ENCODE measurements at regions not wholly inside any gene's neighbourhood (a gene's known extent, or its start where the extent isn't known, plus 50 kb on each side); places are given as distances from the start of the nearest gene placed in this dataset.

GRCh38 chr18:30234755-30235154, 807.8 kb downstream of the DSC3 start:
- H3K9me3 ChIP-seq (ENCODE audit: control insufficient read depth, low read length), result no peaks in the 10 kb centered on the region
- no peak overlapping the region for H3K4me3 ChIP-seq (ENCODE audit: extremely low read depth, insufficient read depth, low read length, poor library complexity, severe bottlenecking)
- no peaks in the 10 kb centered on the region for H3K4me1 ChIP-seq (ENCODE audit: control insufficient read depth, insufficient read depth, low read length, poor library complexity, severe bottlenecking)
- H3K36me3 ChIP-seq (ENCODE audit: control insufficient read depth, insufficient read depth, low read length), result no peaks in the 10 kb centered on the region
- H3K27ac ChIP-seq (ENCODE audit: low read depth, low read length, severe bottlenecking), result no peak overlapping the region

GRCh38 chr18:30211112-30211511, 831.4 kb downstream of the DSC3 start:
- Histone ChIP-seq H3K4me1 (ENCODE audit: control insufficient read depth, insufficient read depth, low read length, poor library complexity, severe bottlenecking) (no peaks in the 10 kb centered on the region), H3K4me3 (ENCODE audit: extremely low read depth, insufficient read depth, low read length, poor library complexity, severe bottlenecking) (no peak overlapping the region), H3K9me3 (ENCODE audit: control insufficient read depth, low read length) (no peaks in the 10 kb centered on the region), H3K27ac (ENCODE audit: low read depth, low read length, severe bottlenecking) (no peak overlapping the region), H3K36me3 (ENCODE audit: control insufficient read depth, insufficient read depth, low read length) (no peaks in the 10 kb centered on the region)

GRCh38 chr18:30208546-30208945, 834.0 kb downstream of the DSC3 start:
- Histone ChIP-seq H3K4me1 (ENCODE audit: control insufficient read depth, insufficient read depth, low read length, poor library complexity, severe bottlenecking) (no peaks in the 10 kb centered on the region), H3K36me3 (ENCODE audit: control insufficient read depth, insufficient read depth, low read length) (no peaks in the 10 kb centered on the region), H3K27ac (ENCODE audit: low read depth, low read length, severe bottlenecking) (no peak overlapping the region), H3K9me3 (ENCODE audit: control insufficient read depth, low read length) (no peaks in the 10 kb centered on the region), H3K4me3 (ENCODE audit: extremely low read depth, insufficient read depth, low read length, poor library complexity, severe bottlenecking) (no peak overlapping the region)
- WGBS, 2 experiments (ENCODE audit: insufficient coverage in 2 of 2), result 60% methylated on average over 1 of the region's 1 CpG; no CpG with 5 or more reads in 1 of the 2 experiments

- Histone ChIP-seq H3K4me1 (ENCODE audit: control insufficient read depth, insufficient read depth, low read length, poor library complexity, severe bottlenecking) (no peaks in the 10 kb centered on the region), H3K9me3 (ENCODE audit: control insufficient read depth, low read length) (no peaks in the 10 kb centered on the region), H3K36me3 (ENCODE audit: control insufficient read depth, insufficient read depth, low read length) (no peaks in the 10 kb centered on the region), H3K27ac (ENCODE audit: low read depth, low read length, severe bottlenecking) (no peak overlapping the region), H3K4me3 (ENCODE audit: extremely low read depth, insufficient read depth, low read length, poor library complexity, severe bottlenecking) (no peak overlapping the region)
- WGBS, 2 experiments (ENCODE audit: insufficient coverage in 2 of 2), result 82 to 86% methylated on average over 2 to 3 of the region's 3 CpGs
Measured at GRCh38 chr18:30192216-30192615, 850.3 kb downstream of the DSC3 start.

- Histone ChIP-seq H3K4me1 (ENCODE audit: control insufficient read depth, insufficient read depth, low read length, poor library complexity, severe bottlenecking) (no peaks in the 10 kb centered on the region), H3K36me3 (ENCODE audit: control insufficient read depth, insufficient read depth, low read length) (no peaks in the 10 kb centered on the region), H3K27ac (ENCODE audit: low read depth, low read length, severe bottlenecking) (no peak overlapping the region), H3K4me3 (ENCODE audit: extremely low read depth, insufficient read depth, low read length, poor library complexity, severe bottlenecking) (no peak overlapping the region), H3K9me3 (ENCODE audit: control insufficient read depth, low read length) (no peaks in the 10 kb centered on the region)
- 60 to 80% methylated on average over 1 of the region's 2 CpGs for WGBS, 2 experiments (ENCODE audit: insufficient coverage in 2 of 2)
Measured at GRCh38 chr18:30186245-30186644, 856.3 kb downstream of the DSC3 start.

GRCh38 chr18:30177056-30177455, 865.5 kb downstream of the DSC3 start:
- Histone ChIP-seq H3K36me3 (ENCODE audit: control insufficient read depth, insufficient read depth, low read length) (no peaks in the 10 kb centered on the region), H3K27ac (ENCODE audit: low read depth, low read length, severe bottlenecking) (no peak overlapping the region), H3K9me3 (ENCODE audit: control insufficient read depth, low read length) (no peaks in the 10 kb centered on the region), H3K4me3 (ENCODE audit: extremely low read depth, insufficient read depth, low read length, poor library complexity, severe bottlenecking) (no peak overlapping the region), H3K4me1 (ENCODE audit: control insufficient read depth, insufficient read depth, low read length, poor library complexity, severe bottlenecking) (no peaks in the 10 kb centered on the region)
- 71 to 93% methylated on average over 4 of the region's 4 CpGs for WGBS, 2 experiments (ENCODE audit: insufficient coverage in 2 of 2)

- Histone ChIP-seq H3K4me3 (ENCODE audit: extremely low read depth, insufficient read depth, low read length, poor library complexity, severe bottlenecking) (no peak overlapping the region), H3K36me3 (ENCODE audit: control insufficient read depth, insufficient read depth, low read length) (no peaks in the 10 kb centered on the region), H3K9me3 (ENCODE audit: control insufficient read depth, low read length) (no peaks in the 10 kb centered on the region), H3K4me1 (ENCODE audit: control insufficient read depth, insufficient read depth, low read length, poor library complexity, severe bottlenecking) (no peaks in the 10 kb centered on the region), H3K27ac (ENCODE audit: low read depth, low read length, severe bottlenecking) (no peak overlapping the region)
- WGBS, 2 experiments (ENCODE audit: insufficient coverage in 2 of 2), result 95 to 98% methylated on average over 7 to 11 of the region's 19 CpGs
Measured at GRCh38 chr18:30175621-30176225, 866.8 kb downstream of the DSC3 start.

- 96 to 97% methylated on average over 36 to 45 of the region's 52 CpGs for WGBS, 2 experiments (ENCODE audit: insufficient coverage in 2 of 2)
- Histone ChIP-seq H3K36me3 (ENCODE audit: control insufficient read depth, insufficient read depth, low read length) (no peaks in the 10 kb centered on the region), H3K9me3 (ENCODE audit: control insufficient read depth, low read length) (no peaks in the 10 kb centered on the region), H3K27ac (ENCODE audit: low read depth, low read length, severe bottlenecking) (no peak overlapping the region), H3K4me1 (ENCODE audit: control insufficient read depth, insufficient read depth, low read length, poor library complexity, severe bottlenecking) (no peaks in the 10 kb centered on the region), H3K4me3 (ENCODE audit: extremely low read depth, insufficient read depth, low read length, poor library complexity, severe bottlenecking) (no peak overlapping the region)
Measured at GRCh38 chr18:30175061-30175574, 867.4 kb downstream of the DSC3 start.

GRCh38 chr18:30163573-30163972, 879.0 kb downstream of the DSC3 start:
- no peaks in the 10 kb centered on the region for H3K9me3 ChIP-seq (ENCODE audit: control insufficient read depth, low read length)
- no peak overlapping the region for H3K4me3 ChIP-seq (ENCODE audit: extremely low read depth, insufficient read depth, low read length, poor library complexity, severe bottlenecking)
- no peak overlapping the region for H3K27ac ChIP-seq (ENCODE audit: low read depth, low read length, severe bottlenecking)
- H3K4me1 ChIP-seq (ENCODE audit: control insufficient read depth, insufficient read depth, low read length, poor library complexity, severe bottlenecking), result no peaks in the 10 kb centered on the region
- WGBS, 2 experiments (ENCODE audit: insufficient coverage in 2 of 2), result 80 to 100% methylated on average over 1 to 2 of the region's 2 CpGs
- no peaks in the 10 kb centered on the region for H3K36me3 ChIP-seq (ENCODE audit: control insufficient read depth, insufficient read depth, low read length)

- no peaks in the 10 kb centered on the region for H3K9me3 ChIP-seq (ENCODE audit: control insufficient read depth, low read length)
- H3K4me1 ChIP-seq (ENCODE audit: control insufficient read depth, insufficient read depth, low read length, poor library complexity, severe bottlenecking), result no peaks in the 10 kb centered on the region
- no peak overlapping the region for H3K4me3 ChIP-seq (ENCODE audit: extremely low read depth, insufficient read depth, low read length, poor library complexity, severe bottlenecking)
- no peak overlapping the region for H3K27ac ChIP-seq (ENCODE audit: low read depth, low read length, severe bottlenecking)
- H3K36me3 ChIP-seq (ENCODE audit: control insufficient read depth, insufficient read depth, low read length), result no peaks in the 10 kb centered on the region
Measured at GRCh38 chr18:30160124-30160523, 882.4 kb downstream of the DSC3 start.

GRCh38 chr18:30150586-30151250, 891.8 kb downstream of the DSC3 start:
- H3K9me3 ChIP-seq (ENCODE audit: control insufficient read depth, low read length), result no peaks in the 10 kb centered on the region
- WGBS, 2 experiments (ENCODE audit: insufficient coverage in 2 of 2), result no CpG with 5 or more reads among the region's 2 CpGs
- H3K4me1 ChIP-seq (ENCODE audit: control insufficient read depth, insufficient read depth, low read length, poor library complexity, severe bottlenecking), result no peaks in the 10 kb centered on the region
- H3K27ac ChIP-seq (ENCODE audit: low read depth, low read length, severe bottlenecking), result no peak overlapping the region
- H3K36me3 ChIP-seq (ENCODE audit: control insufficient read depth, insufficient read depth, low read length), result no peaks in the 10 kb centered on the region
- no peak overlapping the region for H3K4me3 ChIP-seq (ENCODE audit: extremely low read depth, insufficient read depth, low read length, poor library complexity, severe bottlenecking)
